Suprapubic skin (tissue), 4 donors: ENCODE measurements at regions not wholly inside any gene's neighbourhood (a gene's known extent, or its start where the extent isn't known, plus 50 kb on each side); places are given as distances from the start of the nearest gene placed in this dataset.

ENCODE experiments used
- DNase-seq, 2 donors: peaks; one replicate each; pipeline ENCODE4 v3.0.0-alpha.2; 2019; ENCODE audit warnings: low spot score in 2 of 2
- H3K27ac ChIP-seq: fragments of 200-600 bp; sonication (generic); one replicate; pipeline ENCODE4 v1.5.1; 2019
- H3K27me3 ChIP-seq: fragments of 200-600 bp; sonication (generic); one replicate; pipeline ENCODE4 v1.5.1; 2019
- H3K36me3 ChIP-seq: fragments of 200-600 bp; sonication (generic); one replicate; pipeline ENCODE4 v1.5.1; 2019
- H3K4me1 ChIP-seq: fragments of 200-600 bp; sonication (generic); one replicate; pipeline ENCODE4 v1.5.1; 2019
- H3K4me3 ChIP-seq: fragments of 200-600 bp; sonication (generic); one replicate; pipeline ENCODE4 v1.5.1; 2019; ENCODE audit warnings: mild to moderate bottlenecking
- H3K9me3 ChIP-seq: fragments of 200-600 bp; sonication (generic); one replicate; pipeline ENCODE4 v1.5.1; 2019
- CTCF ChIP-seq, 2 donors: fragments of 200-600 bp in 1 of 2; fragments of 450-650 bp in 1 of 2; sonication (generic) in 1 of 2; IDR thresholded peaks; one replicate each; pipeline ENCODE4 v1.5.1; 2016 to 2019; ENCODE audit warnings: antibody characterized with exemption in 2 of 2, mild to moderate bottlenecking in 1 of 2, moderate library complexity in 1 of 2
- EP300 ChIP-seq: sonication (generic); formaldehyde crosslinking; IDR thresholded peaks from one replicate; pipeline ENCODE4 v1.6.1; 2017; ENCODE audit warnings: antibody characterized with exemption
- POLR2A ChIP-seq, 2 donors: fragments of 450-650 bp; IDR thresholded peaks; one replicate each; pipeline ENCODE4 v1.6.1; 2017; ENCODE audit warnings: antibody characterized with exemption in 2 of 2, mild to moderate bottlenecking in 2 of 2, moderate library complexity in 2 of 2
- POLR2AphosphoS5 ChIP-seq, 3 donors: sonication (generic); formaldehyde crosslinking; IDR thresholded peaks; one replicate each; pipeline ENCODE4 v1.6.1; 2017; ENCODE audit warnings: antibody characterized with exemption in 3 of 3
- WGBS: methylation state at CpG from one replicate; pipeline ENCODE4 v1.1.5; 2018; 5-methylcytosine and 5-hydroxymethylcytosine counted together

GRCh38 chr5:97580746-97581145, 397.7 kb upstream of the RIOK2 start:
- H3K9me3 ChIP-seq: no peaks in the 10 kb centered on the region
- no peak overlapping the region for H3K4me3 ChIP-seq
- no peak for DNase-seq
- TF ChIP-seq CTCF (IDR thresholded peaks at IDR 0.05) (no peak), EP300 (no peak), POLR2A (IDR thresholded peaks at IDR 0.05) (no peak), POLR2AphosphoS5 (IDR thresholded peaks at IDR 0.05) (no peak)
- H3K4me1 ChIP-seq: no peaks in the 10 kb centered on the region
- H3K36me3 ChIP-seq: no peaks in the 10 kb centered on the region
- H3K27me3 ChIP-seq: no peaks in the 10 kb centered on the region
- no peak overlapping the region for H3K27ac ChIP-seq
- WGBS: 73% methylated on average over 2 of the region's 2 CpGs

DNA sequence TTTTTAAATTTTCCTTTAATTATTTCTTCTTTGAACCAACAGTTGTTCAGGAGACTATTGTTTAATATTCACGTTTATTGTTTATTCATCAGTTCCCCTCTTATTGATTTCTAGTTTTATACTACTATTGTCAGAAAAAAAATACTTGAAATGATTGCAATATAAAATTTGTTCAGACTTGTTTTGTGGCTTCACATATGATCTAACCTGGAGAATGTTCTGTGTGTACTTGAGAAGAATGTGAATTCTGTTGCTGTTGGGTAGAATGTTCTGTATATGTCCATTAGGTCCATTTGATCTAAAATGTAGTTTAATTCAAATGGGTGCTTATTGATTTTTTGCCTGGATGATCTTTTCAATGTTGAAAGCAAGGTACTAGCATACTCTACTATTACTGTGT, 408.7 kb upstream of the RIOK2 start:
- no peaks in the 10 kb centered on the region for H3K36me3 ChIP-seq
- no peaks in the 10 kb centered on the region for H3K27me3 ChIP-seq
- no peak overlapping the region for H3K27ac ChIP-seq
- 91% methylated on average over 1 of the region's 1 CpG for WGBS
- no peaks in the 10 kb centered on the region for H3K4me1 ChIP-seq
- DNase-seq: no peak
- no peak overlapping the region for H3K4me3 ChIP-seq
- peaks cover 14% of the 10 kb centered on the region for H3K9me3 ChIP-seq
- TF ChIP-seq CTCF (IDR thresholded peaks at IDR 0.05) (no peak), EP300 (no peak), POLR2AphosphoS5 (IDR thresholded peaks at IDR 0.05) (no peak), POLR2A (IDR thresholded peaks at IDR 0.05) (no peak)

GRCh38 chr5:97600486-97600885, 417.4 kb upstream of the RIOK2 start:
- Histone ChIP-seq H3K4me3 (no peak overlapping the region), H3K4me1 (no peaks in the 10 kb centered on the region), H3K27me3 (no peaks in the 10 kb centered on the region), H3K9me3 (peaks cover 31% of the 10 kb centered on the region), H3K27ac (no peak overlapping the region), H3K36me3 (no peaks in the 10 kb centered on the region)
- no peak for TF ChIP-seq CTCF (IDR thresholded peaks at IDR 0.05)
- TF ChIP-seq EP300: no peak
- TF ChIP-seq POLR2AphosphoS5 (IDR thresholded peaks at IDR 0.05): no peak
- TF ChIP-seq POLR2A (IDR thresholded peaks at IDR 0.05): no peak
- DNase-seq: no peak

GRCh38 chr5:97601651-97602050, 418.6 kb upstream of the RIOK2 start:
- Histone ChIP-seq H3K9me3 (peaks cover 19% of the 10 kb centered on the region), H3K4me3 (no peak overlapping the region), H3K27me3 (no peaks in the 10 kb centered on the region), H3K27ac (no peak overlapping the region), H3K4me1 (no peaks in the 10 kb centered on the region), H3K36me3 (no peaks in the 10 kb centered on the region)
- WGBS: 80% methylated on average over 3 of the region's 3 CpGs
- no peak for DNase-seq
- TF ChIP-seq POLR2AphosphoS5 (IDR thresholded peaks at IDR 0.05) (no peak), POLR2A (IDR thresholded peaks at IDR 0.05) (no peak), CTCF (IDR thresholded peaks at IDR 0.05) (no peak), EP300 (no peak)

- H3K36me3 ChIP-seq: no peaks in the 10 kb centered on the region
- TF ChIP-seq CTCF (IDR thresholded peaks at IDR 0.05) (no peak), EP300 (no peak), POLR2A (IDR thresholded peaks at IDR 0.05) (no peak), POLR2AphosphoS5 (IDR thresholded peaks at IDR 0.05) (no peak)
- H3K27me3 ChIP-seq: no peaks in the 10 kb centered on the region
- no peak overlapping the region for H3K4me3 ChIP-seq
- no peaks in the 10 kb centered on the region for H3K4me1 ChIP-seq
- no peaks in the 10 kb centered on the region for H3K9me3 ChIP-seq
- DNase-seq: no peak
- no peak overlapping the region for H3K27ac ChIP-seq
Observed at GRCh38 chr5:97606531-97606930, 423.5 kb upstream of the RIOK2 start.
